Activated CD4-positive, alpha-beta T cell treated with anti-CD3 and anti-CD28 coated beads, Interleukin-2, amount 50 U/mL, for 4 hours (primary cell): ENCODE measurements at regions not wholly inside any gene's neighbourhood (a gene's known extent, or its start where the extent isn't known, plus 50 kb on each side); places are given as distances from the start of the nearest gene placed in this dataset.

Experiments used
- DNase-seq, 2 experiments: peaks; one replicate each; pipeline ENCODE4 v3.0.0-alpha.2; 2020

DNA sequence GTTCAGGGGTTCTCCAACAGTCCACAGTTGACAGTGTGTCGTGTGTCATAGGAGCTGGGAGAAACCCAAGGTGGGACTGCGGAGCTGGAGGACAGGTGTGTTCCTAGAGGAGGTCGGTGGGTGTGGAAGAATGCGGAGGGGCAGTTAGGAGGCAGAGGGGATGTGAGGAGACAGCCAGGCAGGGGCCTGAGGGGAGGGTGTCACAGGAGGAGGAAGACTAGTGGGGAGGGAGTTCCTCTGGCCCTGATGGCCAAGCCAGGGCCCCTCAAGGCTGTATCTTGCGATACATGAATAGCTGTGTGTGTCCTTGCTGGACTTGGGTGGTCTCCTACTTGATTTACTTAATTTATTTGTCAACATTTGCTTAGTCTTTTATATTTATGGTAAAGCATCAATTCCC lies 519.6 kb upstream of the HS6ST1 start:
- DNase-seq, result no peak

DNA sequence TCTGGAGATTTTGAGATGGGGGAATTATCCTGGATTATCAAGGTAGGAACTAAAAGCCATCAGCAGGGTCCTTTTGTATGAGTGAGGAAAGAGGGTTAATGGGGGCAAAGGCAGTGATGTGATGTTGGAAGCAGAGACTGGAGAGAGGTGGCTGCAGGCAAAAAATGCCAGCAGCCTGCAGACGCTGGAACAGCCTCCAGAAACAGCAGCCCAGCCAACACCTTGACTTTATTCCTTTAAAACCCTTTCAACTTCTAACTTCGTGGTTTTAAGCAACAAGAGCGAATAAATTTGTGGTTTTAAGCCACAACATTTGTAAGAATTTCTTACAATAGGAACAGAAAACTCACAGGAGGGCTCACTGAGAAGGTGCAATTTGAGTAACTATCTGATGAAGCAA lies 523.1 kb upstream of the HS6ST1 start:
- DNase-seq, result no peak

DNA sequence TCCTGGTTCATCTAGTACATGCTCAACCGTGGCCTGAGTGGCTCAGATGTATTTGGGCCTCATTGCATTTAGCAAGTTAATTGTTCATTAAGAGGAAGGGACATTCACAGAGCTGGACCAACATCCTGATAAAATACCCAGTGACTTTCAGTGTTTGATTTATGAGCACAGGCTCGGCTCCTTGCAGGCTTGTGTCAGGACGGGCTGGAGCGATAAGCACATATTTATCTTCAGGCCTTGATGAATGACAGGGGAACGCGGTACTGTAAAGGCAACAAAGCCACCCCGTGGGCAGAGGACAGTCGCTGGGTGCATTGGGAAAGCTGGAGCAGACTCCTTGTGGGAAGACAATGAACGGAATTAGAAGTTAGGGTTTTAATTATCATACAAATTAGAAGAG lies 548.6 kb upstream of the HS6ST1 start:
- DNase-seq, result no peak

DNA sequence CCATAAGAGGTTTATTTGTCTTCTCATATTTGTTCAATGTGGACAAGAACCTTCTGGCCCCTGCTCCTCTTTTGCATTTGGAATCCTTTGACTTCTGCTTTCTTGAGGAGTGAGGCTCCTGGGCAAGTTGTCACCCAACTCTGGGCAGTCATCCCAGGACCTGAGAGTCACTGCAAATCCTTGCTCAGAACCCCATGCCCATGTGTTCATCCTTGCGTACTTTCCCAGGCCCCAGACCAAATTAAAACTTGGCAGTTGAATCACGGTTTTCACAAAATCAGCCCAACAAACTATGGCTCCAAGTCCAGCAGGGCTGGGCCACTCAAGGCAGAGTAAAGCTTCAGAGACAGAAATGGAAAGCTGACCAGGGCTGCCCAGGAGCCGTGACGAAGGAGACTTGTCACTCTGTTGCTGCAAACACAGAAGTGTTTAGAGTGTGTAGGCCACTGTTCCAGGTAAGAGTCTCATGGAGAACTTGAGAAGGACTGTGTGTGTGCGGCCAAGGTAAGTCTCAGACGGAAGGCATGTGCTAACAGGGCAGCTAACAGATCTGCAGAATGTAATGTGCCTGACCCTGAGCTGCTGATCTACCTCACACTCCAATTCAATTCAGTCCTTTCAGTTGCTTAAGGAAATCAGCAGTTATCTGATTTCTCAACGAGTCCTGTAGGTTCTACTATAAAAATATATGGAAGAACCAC lies 549.4 kb upstream of the HS6ST1 start:
- DNase-seq, result no peak

DNA sequence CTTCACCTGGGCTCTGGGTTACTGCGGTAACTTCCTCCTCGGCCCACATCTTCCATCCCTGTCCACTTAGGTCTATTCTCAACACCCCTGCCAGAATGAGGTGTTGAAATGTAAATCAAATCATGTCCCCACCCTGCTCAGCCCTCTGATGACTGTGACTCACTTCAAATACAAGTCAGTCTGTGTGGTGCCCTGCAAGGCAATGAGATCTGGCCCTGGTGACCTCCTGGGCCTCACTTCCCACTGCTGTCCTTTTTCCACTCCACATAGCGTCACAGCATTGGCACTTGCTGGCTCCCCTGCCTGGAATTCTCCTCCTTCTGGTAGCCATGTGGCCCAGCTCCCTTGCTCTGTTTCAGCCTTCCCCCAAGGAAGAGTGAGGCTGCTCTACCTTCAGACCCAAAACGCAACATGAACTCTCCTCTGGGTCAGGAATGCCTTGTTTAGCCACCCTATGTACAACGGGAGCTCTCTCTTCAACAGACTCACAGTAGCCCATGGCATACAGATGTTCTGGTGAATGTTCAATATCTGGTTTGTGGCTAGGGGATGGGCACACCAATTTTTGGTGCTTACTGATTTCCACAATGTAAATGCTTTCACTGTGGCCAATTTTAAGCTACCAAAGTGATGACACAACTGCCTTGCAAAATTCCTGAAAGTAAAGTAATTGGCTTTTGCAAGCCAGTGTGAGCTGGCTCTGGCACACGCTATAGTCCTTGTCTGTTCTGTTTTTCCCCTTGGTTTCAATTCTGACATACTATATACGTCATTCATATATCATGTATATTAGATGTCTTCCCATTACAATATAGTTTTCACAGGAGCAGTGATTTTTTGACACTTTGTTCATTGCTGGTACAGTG lies 550.3 kb upstream of the HS6ST1 start:
- no peak for DNase-seq

DNA sequence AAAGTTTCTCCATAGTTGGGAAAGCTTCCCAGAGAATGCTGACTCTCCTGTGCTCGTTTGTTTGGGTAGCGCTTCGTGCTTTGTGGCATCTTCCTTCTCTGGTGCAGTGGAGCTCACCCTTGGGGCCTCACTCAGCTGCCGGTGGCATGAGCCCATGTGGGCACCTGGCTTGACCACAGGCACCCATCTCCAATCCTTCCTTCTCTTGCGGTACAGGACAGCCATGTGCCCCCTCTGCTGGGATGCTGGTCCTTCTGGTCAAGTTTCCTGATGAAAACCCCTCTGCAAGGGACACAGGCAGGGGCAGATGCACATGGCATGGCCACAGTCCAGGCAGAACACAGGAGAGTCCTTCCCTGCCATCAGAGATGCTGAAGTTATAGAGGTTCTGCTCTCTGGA lies 555.9 kb upstream of the HS6ST1 start:
- no peak for DNase-seq

DNA sequence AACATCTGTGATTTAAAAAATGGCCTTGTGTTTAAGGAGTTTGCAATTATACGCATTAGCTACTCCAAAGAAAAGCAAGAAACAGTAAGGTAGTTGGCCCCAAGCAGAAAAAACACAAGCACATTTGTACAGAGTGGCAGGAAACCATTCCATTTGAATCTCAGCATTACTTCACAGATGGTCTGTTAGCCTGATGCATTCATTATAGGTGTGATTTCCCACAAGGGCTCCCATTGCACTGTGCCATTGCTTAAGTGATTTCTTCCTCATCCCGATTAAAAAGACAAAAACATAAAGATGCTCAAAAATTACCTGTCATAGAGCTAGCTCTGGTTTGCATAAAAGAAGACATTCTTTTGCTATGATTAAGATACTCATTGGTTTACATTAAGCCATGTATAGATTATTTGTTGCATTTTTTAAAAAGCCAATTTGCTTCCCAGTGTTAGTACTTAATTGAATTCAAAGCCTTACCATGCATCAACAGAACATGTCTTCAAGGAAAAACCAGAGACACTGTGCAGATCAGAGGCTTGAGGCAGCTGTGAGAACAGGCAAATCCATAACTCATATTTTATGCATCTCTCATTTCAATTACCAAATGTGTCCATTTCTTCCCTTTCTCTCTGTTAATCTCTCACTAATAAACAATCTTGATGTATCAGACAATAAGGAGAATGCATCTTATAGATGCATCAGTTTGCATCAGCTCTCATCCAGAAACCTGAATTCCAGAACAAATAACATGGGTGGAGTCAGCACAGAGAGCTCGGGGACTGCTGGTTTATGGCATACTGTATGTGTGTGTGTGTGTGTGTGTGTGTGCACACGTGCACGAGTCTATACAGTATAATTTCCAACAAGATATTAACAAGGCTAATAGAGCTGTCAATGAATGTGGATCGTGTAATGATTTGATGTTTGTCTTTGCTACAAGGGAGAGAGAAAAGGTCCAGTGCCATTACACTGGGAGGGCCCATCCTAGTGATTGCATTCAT lies 558.6 kb upstream of the HS6ST1 start:
- DNase-seq, result no peak

DNA sequence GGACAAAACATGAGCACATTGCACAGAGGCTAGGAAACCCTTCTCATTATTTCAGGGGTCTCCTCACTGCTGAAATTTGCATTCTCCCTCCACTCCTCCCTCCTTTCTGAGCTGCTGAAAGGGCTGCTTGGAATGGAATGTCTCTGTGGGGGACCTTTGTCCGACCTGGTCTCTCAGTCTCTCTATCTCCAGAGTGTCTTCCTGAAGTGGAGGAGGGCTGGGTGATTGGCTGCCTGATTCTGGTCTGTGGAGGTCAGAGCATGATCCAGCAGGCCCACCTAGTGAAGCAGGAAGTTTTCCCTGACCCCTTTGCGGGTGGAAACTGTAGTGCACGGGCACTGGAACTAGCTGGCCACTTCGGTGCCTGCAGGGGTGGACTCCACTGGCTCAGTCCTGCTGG lies 560.5 kb upstream of the HS6ST1 start:
- no peak for DNase-seq

DNA sequence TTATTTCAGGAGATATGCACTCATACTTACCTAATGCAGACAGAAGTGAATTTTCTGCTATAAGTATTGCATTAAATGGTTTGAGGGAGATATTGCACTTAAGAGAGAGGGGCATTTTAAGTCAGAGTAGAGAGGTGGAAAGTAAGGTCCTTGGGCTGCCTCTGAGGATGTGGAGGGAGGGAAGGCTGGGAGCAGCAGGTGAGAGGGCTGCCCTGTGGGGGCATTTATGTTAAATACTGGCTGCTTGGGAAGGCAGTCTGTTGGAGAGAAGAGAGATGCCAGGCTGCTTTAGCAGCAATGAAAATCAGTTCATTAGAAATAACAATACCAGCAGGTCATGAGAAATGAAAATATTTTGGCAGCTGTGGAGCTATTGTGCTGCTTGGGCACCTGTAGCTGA lies 576.2 kb upstream of the HS6ST1 start:
- DNase-seq, result no peak

DNA sequence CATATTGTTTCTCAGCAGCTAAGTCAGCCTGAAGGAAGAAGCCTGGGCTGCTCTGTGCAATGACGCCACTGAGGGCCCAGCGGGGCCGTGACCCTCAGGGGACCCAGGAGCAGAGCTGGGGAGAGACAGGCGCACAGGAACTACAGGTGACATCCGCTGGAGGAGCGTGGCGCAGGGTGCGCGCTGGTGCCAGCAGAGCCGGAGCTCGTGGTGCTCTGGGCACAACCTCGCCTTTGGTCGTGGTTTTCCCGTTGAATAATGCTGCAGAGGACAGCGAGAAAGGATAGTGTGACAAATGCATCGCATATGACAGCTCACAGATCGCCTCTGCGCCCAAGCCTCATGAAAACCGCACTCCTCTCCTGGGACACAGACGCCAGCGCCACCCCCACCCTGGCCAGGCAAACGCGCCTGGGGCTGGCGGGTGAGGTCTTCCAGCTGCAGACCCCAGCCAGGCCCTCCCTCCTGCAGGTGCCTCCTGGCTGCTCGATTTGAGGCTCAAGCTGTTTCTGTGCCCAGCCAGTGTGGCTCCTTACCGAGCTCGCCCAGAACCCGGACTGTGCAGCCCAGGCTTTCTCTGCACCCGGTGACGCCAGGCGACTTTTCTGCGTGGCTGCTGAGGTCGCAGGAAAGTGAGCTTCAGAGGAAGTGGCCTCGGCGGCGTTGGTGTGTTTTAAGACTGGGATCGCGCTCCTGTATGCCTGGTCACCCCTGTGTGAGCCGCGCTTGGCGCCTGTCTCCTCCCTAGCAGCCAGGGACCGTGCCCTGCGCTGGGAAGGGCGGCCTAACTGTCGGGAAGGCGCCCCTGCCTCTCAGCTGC lies 583.1 kb upstream of the HS6ST1 start:
- DNase-seq, result no peak

DNA sequence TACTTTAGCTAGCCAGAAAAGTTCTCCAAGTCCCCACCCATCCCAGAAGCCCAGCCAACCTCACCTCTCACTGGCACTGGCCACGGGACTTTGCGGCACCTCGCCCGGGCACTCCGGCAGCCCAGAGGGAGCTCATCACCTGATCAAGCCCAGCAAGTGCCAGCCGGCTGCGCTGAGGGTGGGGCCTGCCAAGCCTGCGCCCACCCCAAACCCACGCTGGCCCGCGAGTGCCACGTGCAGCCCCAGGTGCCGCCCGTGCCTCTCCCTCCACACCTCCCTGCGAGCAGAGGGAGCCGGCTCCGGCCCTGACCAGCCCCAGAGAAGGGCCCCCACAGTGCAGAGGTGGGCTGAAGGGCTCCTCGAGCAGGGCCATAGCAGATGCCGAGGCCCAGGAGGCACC lies 585.0 kb upstream of the HS6ST1 start:
- DNase-seq, result no peak

DNA sequence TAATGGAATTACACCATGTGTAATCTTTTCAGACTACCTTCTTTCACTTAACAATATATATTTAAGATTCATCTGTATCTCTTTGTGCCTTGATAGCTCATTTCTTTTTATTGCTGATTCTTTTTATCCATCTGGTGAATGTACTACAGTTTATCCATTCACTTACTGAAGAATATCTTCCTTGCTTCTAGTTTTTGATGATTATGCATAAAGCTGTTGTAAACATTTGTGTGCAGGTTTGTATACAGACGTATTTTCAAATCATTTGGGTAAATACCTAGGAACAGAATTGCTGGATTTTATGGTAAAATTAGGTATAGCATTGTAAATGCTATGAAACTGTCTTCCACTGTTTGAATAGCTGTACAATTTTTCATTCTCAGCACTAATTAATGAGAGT lies 592.6 kb upstream of the HS6ST1 start:
- DNase-seq, result no peak

DNA sequence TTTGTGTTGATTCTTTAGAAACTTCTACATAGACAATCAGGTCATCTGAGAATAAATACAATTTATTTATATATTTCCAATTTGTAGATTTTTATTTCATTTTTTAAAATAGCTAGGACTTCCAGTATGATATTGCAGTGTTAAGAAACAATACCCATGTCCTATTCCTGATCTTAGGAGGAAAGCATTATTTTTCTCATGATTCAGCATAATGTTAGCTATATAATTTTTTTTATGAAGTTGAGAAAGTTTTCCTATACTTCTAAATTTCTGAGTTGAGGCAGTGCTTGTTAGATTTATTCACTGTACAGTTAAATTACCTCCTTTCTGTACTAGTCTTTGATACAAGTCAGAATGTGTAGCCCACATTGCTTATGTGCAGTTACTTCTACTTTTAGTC lies 595.7 kb upstream of the HS6ST1 start:
- DNase-seq, result no peak

DNA sequence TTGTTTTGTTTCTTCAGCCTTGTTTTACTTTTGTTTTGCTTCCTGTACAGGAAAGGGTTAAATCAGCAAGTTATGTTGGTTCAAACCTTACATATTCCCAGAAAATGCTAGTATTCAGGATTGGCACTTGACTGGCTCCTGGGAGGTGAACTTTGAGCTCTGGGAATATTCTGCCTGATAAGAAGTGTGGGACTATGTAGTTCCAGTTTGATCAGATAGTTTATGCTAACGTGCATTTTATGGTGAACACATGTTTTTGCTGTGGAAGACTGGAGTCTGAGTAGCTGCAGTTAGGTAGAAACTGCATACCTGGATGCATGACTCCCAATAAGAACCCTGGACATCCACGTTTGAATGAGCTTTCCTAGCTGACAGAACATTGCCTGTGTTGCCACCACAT lies 603.1 kb upstream of the HS6ST1 start:
- DNase-seq, result no peak

DNA sequence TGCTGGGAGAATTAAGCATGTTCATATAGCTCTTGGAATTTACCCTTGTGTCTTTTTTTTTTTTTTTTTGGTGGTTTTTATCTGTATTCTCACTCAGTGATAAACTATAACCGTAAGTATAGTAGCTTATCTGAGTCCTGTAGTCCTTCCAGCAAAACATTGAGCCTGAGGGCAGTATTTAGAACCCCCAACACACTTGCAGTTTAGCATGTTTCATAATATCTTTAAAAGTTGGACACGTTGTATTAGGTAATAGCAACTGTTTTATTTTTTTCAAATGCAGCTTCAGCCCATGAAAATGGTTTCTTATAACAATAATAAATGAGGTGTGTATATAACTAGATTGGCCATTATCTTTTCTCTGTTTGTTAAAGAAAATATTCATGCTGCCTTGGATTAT lies 603.5 kb upstream of the HS6ST1 start:
- no peak for DNase-seq

DNA sequence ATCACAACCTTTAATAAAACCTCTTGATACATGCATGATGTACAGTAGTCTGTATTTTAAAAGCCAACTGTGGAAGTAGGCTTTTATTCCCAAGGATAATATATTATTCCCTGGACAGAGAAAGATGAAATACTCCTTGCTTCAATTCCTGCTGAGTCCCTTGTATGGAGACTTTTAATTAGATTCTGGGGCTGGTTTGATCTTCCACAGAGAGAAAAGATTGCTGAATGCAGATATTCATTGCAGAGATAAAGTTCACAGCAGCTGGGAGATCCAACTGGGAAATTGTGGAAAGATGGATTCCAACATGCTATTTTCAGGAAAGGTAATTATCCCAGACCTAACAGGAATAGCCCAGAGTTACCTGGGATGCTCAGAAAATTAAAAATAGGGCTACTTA lies 607.0 kb upstream of the HS6ST1 start:
- no peak for DNase-seq

DNA sequence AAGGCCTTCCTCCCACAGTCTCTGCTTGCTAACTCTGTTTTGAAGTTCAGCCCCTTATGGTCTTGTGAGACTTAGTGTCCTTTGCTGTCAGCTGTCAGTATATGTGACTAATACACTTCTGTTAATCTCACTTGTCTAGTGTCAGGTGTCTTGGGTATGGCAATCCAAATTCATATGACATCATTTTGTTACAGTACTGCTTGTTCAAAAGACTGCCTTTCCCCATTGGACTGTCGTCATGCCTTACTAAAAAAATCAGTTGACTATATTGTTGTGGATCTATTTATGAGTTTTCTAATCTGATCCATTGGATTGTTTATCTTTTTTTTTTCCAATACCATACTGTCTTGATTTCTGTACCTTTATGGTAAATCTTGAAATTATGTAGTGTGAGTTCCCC lies 611.4 kb upstream of the HS6ST1 start:
- no peak for DNase-seq

DNA sequence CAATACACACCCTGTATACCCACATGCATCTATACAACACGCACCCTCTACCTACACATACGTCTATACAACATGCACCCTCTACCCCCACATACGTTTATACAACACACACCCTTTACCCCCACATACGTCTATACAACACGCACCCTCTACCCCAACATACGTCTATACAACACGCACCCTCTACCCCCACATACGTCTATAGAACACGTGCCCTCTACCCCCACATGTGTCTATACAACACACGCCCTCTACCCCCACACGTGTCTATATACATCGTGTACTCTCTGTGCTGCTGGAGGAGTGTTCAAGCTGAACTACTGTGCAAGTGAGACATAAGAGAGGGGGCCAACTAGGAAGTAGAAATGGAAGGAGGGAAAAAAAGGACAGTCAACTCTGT lies 621.7 kb upstream of the HS6ST1 start:
- no peak for DNase-seq

DNA sequence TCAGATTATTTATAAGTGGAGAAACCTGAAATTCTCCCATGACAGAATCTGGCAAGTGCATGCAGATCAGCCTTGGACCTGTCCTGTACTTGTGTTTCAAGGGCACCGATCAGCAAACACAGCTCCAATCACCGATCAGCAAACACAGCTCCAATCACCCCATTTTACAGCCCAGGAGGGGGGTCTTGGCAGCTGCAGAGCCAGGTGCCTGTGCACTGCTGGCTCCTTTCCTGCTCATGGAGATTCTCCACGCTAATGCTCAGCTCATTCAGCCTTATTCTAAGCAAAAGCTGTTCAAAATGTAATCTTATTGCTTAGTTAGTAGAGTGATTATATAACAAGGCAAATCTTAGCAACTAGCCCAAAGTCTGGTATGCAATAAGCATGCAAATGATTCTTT lies 623.1 kb upstream of the HS6ST1 start:
- no peak for DNase-seq

DNA sequence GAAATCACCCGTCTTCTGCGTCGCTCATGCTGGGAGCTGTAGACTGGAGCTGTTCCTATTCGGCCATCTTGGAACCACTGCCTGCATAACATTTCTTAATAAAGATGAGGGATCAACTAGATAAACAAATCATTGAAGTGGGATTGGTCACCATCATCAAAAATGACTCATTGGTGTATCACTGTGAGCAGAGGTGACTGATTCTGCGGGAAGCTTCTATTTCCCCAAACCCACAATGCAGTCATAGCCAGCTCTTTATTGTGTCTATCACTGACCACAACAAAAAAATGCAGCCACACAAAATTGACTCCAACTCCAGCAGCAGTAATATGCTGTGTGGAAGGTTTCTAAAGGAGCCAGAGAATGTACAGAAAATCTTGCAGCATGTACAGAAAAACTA lies 630.7 kb upstream of the HS6ST1 start:
- DNase-seq, result no peak

DNA sequence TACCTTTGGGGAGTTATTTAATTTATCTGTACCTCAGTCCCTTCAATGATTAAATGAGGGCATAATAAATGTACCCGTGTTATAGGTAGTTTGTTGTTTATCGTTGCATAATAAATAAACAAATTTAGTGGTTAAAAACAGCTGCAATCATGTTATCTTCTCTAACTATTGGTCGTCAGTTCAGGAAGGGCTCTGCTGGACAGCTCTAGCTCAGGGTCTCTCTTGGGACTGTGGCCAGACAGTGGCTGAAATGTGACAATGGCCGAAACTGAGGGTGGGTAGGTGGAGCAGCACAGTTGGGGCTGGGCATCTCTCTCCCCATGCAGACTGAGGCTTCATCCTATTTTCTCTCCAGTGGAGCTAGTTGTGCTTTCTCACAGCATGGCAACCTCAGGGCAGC lies 632.1 kb upstream of the HS6ST1 start:
- DNase-seq, result no peak

DNA sequence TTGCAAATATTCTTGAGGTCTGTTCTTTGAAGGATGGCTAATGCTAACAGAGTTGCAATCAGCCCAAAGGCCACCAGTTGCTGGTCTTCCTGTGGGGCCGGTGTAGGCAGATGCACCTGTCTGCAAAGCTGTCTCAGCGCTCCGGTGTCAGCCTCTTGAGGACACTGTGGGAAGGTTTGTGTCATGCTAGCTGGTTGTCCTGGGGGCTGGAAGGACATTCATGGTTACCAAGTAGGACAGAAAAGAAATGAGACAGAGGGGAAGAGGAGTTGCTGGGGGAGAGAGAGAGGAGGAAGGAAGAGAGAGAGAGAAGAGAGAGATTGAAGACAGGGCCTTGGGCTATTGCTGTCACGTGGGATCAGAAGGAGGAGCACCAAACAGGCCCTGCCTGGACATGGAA lies 639.6 kb upstream of the HS6ST1 start:
- DNase-seq, result no peak

DNA sequence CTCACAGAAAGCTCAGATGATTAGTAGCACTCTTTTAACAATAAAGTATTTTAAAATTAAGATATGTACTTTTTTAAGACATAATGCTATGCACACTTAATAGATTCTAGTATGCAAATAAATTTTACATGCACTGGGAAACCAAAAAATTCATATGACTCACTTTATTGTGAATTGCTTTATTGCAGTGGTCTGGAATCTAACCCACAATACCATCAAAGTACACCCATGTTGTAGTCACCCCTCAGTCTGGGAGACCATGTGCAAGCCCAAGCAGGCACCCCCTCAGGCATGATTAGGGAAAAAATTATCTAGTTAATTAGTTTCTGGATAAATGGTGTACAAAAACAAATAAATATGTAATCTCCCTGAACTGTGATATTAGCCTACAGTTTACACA lies 649.0 kb upstream of the HS6ST1 start:
- DNase-seq, result no peak
